Activated CD4-positive, alpha-beta T cell treated with anti-CD3 and anti-CD28 coated beads, Interleukin-2, amount 10 ng/mL, durations not matched to agents 24 days and 14 days (primary cell): ENCODE measurements at regions not wholly inside any gene's neighbourhood (a gene's known extent, or its start where the extent isn't known, plus 50 kb on each side); places are given as distances from the start of the nearest gene placed in this dataset.
"Not testable (repeated sequence)": the region's sequence is repeated elsewhere in the genome, so short reads cannot be mapped to it uniquely, and the experiment has no call there.

Experiments
- DNase-seq: peaks from one replicate; pipeline ENCODE4 v3.0.0; 2022
- H3K27ac Mint-ChIP-seq: one replicate; pipeline ENCODE4 v1.8.0; 2022; ENCODE audit warnings: mild to moderate bottlenecking, mixed read lengths
- H3K27me3 Mint-ChIP-seq: one replicate; pipeline ENCODE4 v1.8.0; 2022; ENCODE audit warnings: mixed read lengths
- H3K36me3 Mint-ChIP-seq: one replicate; pipeline ENCODE4 v1.8.0; 2022; ENCODE audit warnings: low read depth, mild to moderate bottlenecking, mixed read lengths
- H3K4me1 Mint-ChIP-seq: one replicate; pipeline ENCODE4 v1.8.0; 2021; ENCODE audit warnings: mixed read lengths
- H3K4me3 Mint-ChIP-seq: one replicate; pipeline ENCODE4 v1.8.0; 2022; ENCODE audit warnings: mild to moderate bottlenecking, moderate library complexity, mixed read lengths
- H3K9me3 Mint-ChIP-seq: one replicate; pipeline ENCODE4 v1.8.0; 2021; ENCODE audit warnings: mixed read lengths
- intact Hi-C: fragments of 100-400 bp; cut with micrococcal nuclease; formaldehyde crosslinking; loops from one replicate; pipeline ENCODE4 v1.15.1; 2023

DNA sequence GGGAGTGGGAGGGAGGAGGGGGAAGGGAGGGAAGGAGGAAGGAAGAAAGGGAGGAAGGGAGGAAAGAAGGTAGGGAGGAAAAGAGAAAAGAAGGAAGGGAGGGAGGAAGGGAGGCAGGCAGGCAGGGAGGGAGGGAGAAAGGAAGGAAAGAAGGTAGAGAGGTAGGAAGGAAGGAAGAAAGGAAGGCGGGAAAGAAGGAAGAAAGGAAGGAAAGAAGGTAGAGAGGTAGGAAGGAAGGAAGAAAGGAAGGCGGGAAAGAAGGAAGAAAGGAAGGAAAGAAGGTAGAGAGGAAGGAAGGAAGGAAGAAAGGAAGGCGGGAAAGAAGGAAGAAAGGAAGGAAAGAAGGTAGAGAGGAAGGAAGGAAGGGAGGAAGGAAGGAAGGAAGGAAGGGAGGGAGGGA, 840.3 kb upstream of the ROBO1 start:
- H3K27me3 Mint-ChIP-seq: not testable (repeated sequence)

DNA sequence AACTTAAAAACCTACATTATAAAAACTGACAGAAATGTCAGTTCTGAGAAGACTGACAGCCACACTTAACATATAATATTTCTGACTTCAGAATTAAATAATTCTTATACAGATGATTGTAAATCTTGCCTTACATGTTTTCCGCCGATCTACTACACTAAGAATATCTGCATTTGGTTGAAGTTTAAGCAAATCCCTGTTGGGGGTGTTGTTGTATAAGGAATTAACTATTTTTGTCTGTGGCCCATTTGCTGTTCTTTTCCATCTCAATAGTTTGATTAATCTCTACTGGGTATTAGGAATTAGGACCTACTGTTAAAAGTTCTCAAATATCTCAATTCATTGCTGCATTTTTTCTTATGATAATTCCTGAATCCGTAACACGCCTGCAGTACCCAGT, 838.3 kb upstream of the ROBO1 start:
- Mint-ChIP-seq H3K9me3 (no peaks in the 10 kb centered on the region), H3K36me3 (no peaks in the 10 kb centered on the region)
- intact Hi-C loops: no loop called here

More for the DNA sequence above, 840.3 kb upstream of the ROBO1 start:
- H3K4me1 Mint-ChIP-seq, H3K36me3 Mint-ChIP-seq, DNase-seq, H3K27ac Mint-ChIP-seq, H3K4me3 Mint-ChIP-seq, H3K9me3 Mint-ChIP-seq, intact Hi-C loops: not testable (repeated sequence)

DNA sequence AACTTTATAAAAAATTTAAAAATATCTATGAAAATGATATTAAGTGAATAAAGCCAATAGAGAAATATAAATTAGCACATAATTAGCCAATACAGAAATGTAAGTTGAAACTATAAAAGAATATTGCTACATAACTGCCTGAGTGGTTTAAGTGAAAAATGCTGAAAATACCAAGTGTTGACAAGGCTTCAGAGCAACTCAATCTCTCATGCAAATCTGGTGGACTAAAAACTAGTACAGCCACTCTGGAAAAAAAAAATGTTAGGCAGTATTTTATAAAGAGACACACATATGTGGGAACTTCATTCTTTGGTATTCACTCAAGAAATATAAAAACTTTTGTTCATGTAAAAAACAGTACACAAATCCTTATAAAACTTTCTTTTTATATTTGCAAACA, 833.7 kb upstream of the ROBO1 start:
- H3K27me3 Mint-ChIP-seq: no peaks in the 10 kb centered on the region
- no peaks in the 10 kb centered on the region for H3K36me3 Mint-ChIP-seq
- no peaks in the 10 kb centered on the region for H3K4me1 Mint-ChIP-seq
- intact Hi-C loops: no loop called here
- H3K27ac Mint-ChIP-seq: no peak overlapping the region
- H3K4me3 Mint-ChIP-seq: no peak overlapping the region
- peaks cover 5% of the 10 kb centered on the region for H3K9me3 Mint-ChIP-seq
- no peak for DNase-seq

More for the DNA sequence above, 838.3 kb upstream of the ROBO1 start:
- Mint-ChIP-seq H3K27me3 (no peaks in the 10 kb centered on the region), H3K27ac (no peak overlapping the region), H3K4me3 (no peak overlapping the region), H3K4me1 (no peaks in the 10 kb centered on the region)
- no peak for DNase-seq

DNA sequence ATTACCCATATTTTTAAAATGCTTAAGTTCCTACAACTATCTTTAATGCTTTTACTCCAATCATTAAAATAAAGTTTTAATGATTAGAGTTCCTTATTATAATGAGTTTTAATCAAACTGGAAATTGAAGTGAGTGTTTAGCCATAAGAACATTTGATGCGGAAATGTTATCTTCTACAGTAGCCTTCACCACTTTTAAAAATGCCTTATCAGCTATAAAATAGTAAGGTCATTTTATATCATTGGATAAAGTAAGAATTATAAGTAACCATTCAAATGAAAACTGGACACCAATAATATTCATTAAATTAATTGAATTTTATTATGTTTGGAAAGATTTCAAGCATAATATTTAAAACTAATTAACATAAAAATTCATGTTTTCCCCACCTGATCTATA, 825.0 kb upstream of the ROBO1 start:
- Mint-ChIP-seq H3K9me3 (peaks cover 7% of the 10 kb centered on the region), H3K36me3 (no peaks in the 10 kb centered on the region), H3K27ac (no peak overlapping the region), H3K27me3 (no peaks in the 10 kb centered on the region), H3K4me1 (no peaks in the 10 kb centered on the region), H3K4me3 (no peak overlapping the region)
- DNase-seq: no peak
- intact Hi-C loops: no loop called here

DNA sequence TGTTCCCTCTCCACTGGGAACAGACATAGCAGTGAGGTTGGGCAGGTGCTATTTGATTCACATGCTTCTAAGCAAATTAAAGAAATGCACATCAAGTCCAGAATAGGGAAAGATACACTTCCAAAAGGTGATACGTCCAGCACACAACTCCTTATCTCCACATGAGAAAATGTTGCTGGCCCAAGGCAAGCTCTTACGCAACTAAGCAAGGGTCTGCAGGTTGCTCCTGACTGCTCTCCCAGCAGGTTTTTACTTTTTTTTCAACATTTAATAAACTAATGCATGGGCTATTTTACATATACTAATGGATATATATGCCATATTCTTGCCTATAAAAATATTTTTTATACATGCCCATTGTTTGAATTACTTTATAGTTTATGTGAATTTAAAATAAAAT, 818.5 kb upstream of the ROBO1 start:
- H3K27ac Mint-ChIP-seq: no peak overlapping the region
- H3K36me3 Mint-ChIP-seq: no peaks in the 10 kb centered on the region
- H3K27me3 Mint-ChIP-seq: no peaks in the 10 kb centered on the region
- no peaks in the 10 kb centered on the region for H3K4me1 Mint-ChIP-seq
- intact Hi-C loops: no loop called here
- H3K9me3 Mint-ChIP-seq: no peaks in the 10 kb centered on the region
- no peak overlapping the region for H3K4me3 Mint-ChIP-seq
- DNase-seq: no peak

GRCh38 chr3:80580146-80580545, 812.3 kb upstream of the ROBO1 start:
- Mint-ChIP-seq H3K27ac (no peak overlapping the region), H3K27me3 (no peaks in the 10 kb centered on the region), H3K4me3 (no peak overlapping the region), H3K9me3 (no peaks in the 10 kb centered on the region), H3K36me3 (no peaks in the 10 kb centered on the region), H3K4me1 (no peaks in the 10 kb centered on the region)
- no peak for DNase-seq
- intact Hi-C loops: no loop called here

DNA sequence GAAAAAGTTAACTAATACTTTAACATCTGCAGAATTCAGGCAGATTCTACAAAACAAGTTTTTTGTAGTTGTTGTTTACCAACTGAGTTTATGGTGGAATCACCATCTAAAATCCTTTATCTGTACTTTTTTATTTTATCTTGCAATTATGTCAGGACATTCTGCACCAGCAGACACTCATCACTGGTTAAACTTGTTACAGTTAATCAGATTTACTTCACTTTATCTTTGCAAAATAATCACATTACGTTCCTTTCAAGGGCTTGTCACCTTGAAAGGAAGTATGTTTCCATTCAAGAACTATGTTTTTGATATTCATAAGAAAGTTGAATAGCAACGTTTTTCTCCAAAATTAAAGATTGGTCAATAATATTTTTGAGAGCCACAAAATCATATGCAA, 796.6 kb upstream of the ROBO1 start:
- intact Hi-C loops: no loop called here
- Mint-ChIP-seq H3K36me3 (no peaks in the 10 kb centered on the region), H3K27ac (no peak overlapping the region), H3K27me3 (no peaks in the 10 kb centered on the region), H3K4me1 (no peaks in the 10 kb centered on the region), H3K9me3 (no peaks in the 10 kb centered on the region), H3K4me3 (no peak overlapping the region)
- DNase-seq: no peak

DNA sequence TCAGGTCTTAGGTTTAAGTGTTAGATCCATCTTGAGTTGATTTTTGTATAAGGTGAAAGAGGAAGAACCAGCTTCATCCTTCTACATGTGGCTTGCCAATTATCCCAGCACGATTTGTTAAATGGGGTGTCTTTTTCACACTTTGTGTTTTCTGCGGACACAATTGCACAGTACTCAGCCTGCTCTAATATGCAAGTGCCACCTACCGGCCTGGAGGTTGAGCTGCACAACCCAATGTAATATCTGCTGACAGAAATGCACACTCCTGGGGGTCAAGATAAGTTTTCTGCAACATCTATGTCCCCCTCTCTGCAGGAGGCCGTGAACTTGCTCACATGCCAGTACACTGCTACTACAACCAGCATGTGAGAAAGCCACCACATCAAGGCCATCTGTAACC, 791.9 kb upstream of the ROBO1 start:
- H3K27ac Mint-ChIP-seq: no peak overlapping the region
- no peak overlapping the region for H3K4me3 Mint-ChIP-seq
- intact Hi-C loops: no loop called here
- no peak for DNase-seq
- no peaks in the 10 kb centered on the region for H3K27me3 Mint-ChIP-seq
- no peaks in the 10 kb centered on the region for H3K4me1 Mint-ChIP-seq
- H3K9me3 Mint-ChIP-seq: no peaks in the 10 kb centered on the region
- H3K36me3 Mint-ChIP-seq: no peaks in the 10 kb centered on the region

- DNase-seq: no peak
- peaks cover 9% of the 10 kb centered on the region for H3K9me3 Mint-ChIP-seq
- no peak overlapping the region for H3K27ac Mint-ChIP-seq
- H3K27me3 Mint-ChIP-seq: no peaks in the 10 kb centered on the region
- H3K36me3 Mint-ChIP-seq: no peaks in the 10 kb centered on the region
- no peaks in the 10 kb centered on the region for H3K4me1 Mint-ChIP-seq
- intact Hi-C loops: no loop called here
- no peak overlapping the region for H3K4me3 Mint-ChIP-seq
These were observed 789.0 kb upstream of the ROBO1 start for GRCh38 chr3:80556763-80557162.

DNA sequence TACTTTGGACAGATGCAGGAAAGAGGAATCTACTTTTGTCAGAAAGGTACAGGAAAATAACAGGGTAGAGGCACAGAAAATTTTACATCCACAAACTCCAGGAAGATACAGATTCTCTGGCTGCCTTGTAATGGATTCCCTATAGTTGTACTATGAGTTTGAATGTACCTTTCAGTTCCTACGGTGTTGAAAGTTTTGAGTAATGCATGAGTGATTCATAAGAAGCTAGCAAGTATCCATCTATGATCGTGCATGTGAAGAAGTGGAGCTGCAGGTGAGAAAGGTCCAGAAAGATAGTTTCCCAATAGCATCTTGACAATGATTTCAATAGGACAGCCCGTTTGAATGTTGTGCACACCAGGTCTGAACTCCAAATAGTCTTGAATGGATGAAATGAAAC, 786.5 kb upstream of the ROBO1 start:
- no peaks in the 10 kb centered on the region for H3K36me3 Mint-ChIP-seq
- H3K9me3 Mint-ChIP-seq: peaks cover 13% of the 10 kb centered on the region
- no peaks in the 10 kb centered on the region for H3K4me1 Mint-ChIP-seq
- no peak for DNase-seq
- intact Hi-C loops: no loop called here
- no peak overlapping the region for H3K4me3 Mint-ChIP-seq
- no peaks in the 10 kb centered on the region for H3K27me3 Mint-ChIP-seq
- no peak overlapping the region for H3K27ac Mint-ChIP-seq

GRCh38 chr3:80553211-80553610, 785.4 kb upstream of the ROBO1 start:
- H3K27ac Mint-ChIP-seq: no peak overlapping the region
- no peaks in the 10 kb centered on the region for H3K27me3 Mint-ChIP-seq
- intact Hi-C loops: no loop called here
- H3K4me3 Mint-ChIP-seq: no peak overlapping the region
- no peak for DNase-seq
- H3K4me1 Mint-ChIP-seq: no peaks in the 10 kb centered on the region
- peaks cover 13% of the 10 kb centered on the region for H3K9me3 Mint-ChIP-seq
- no peaks in the 10 kb centered on the region for H3K36me3 Mint-ChIP-seq

GRCh38 chr3:80550174-80550573, 782.4 kb upstream of the ROBO1 start:
- no peak overlapping the region for H3K27ac Mint-ChIP-seq
- no peak for DNase-seq
- intact Hi-C loops: no loop called here
- no peaks in the 10 kb centered on the region for H3K36me3 Mint-ChIP-seq
- no peaks in the 10 kb centered on the region for H3K4me1 Mint-ChIP-seq
- peaks cover 13% of the 10 kb centered on the region for H3K9me3 Mint-ChIP-seq
- no peak overlapping the region for H3K4me3 Mint-ChIP-seq
- H3K27me3 Mint-ChIP-seq: no peaks in the 10 kb centered on the region

GRCh38 chr3:80549173-80549572, 781.4 kb upstream of the ROBO1 start:
- intact Hi-C loops: no loop called here
- peaks cover 13% of the 10 kb centered on the region for H3K9me3 Mint-ChIP-seq
- no peaks in the 10 kb centered on the region for H3K27me3 Mint-ChIP-seq
- DNase-seq: no peak
- H3K4me3 Mint-ChIP-seq: no peak overlapping the region
- H3K4me1 Mint-ChIP-seq: no peaks in the 10 kb centered on the region
- H3K27ac Mint-ChIP-seq: no peak overlapping the region
- no peaks in the 10 kb centered on the region for H3K36me3 Mint-ChIP-seq

DNA sequence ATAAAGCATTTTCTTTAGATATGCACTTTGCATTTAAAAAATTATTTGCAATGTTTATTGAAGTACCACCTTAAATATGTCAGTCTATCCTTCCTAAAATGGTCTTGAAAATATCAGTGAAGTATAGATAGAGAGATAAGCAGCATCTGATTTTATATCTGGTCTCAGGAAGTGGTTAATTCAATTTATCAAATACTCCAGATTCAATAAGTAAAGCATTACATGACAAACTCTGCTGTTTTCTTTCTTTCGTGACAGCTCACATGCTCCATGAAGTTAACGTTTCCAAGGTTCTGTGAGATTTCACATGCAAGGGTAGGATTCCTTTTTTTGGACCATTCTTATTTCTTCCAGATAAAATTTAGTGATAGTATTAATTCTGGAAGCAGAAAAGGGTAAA, 775.4 kb upstream of the ROBO1 start:
- DNase-seq: no peak
- no peak overlapping the region for H3K4me3 Mint-ChIP-seq
- H3K27ac Mint-ChIP-seq: no peak overlapping the region
- intact Hi-C loops: no loop called here
- no peaks in the 10 kb centered on the region for H3K9me3 Mint-ChIP-seq
- no peaks in the 10 kb centered on the region for H3K4me1 Mint-ChIP-seq
- no peaks in the 10 kb centered on the region for H3K36me3 Mint-ChIP-seq
- no peaks in the 10 kb centered on the region for H3K27me3 Mint-ChIP-seq

GRCh38 chr3:80542456-80542855, 774.7 kb upstream of the ROBO1 start:
- no peak for DNase-seq
- Mint-ChIP-seq H3K4me1 (no peaks in the 10 kb centered on the region), H3K4me3 (no peak overlapping the region), H3K27me3 (no peaks in the 10 kb centered on the region), H3K27ac (no peak overlapping the region), H3K36me3 (no peaks in the 10 kb centered on the region), H3K9me3 (peaks cover 2% of the 10 kb centered on the region)
- intact Hi-C loops: no loop called here

GRCh38 chr3:80537680-80538079, 769.9 kb upstream of the ROBO1 start:
- H3K4me3 Mint-ChIP-seq: no peak overlapping the region
- no peak for DNase-seq
- H3K9me3 Mint-ChIP-seq: peaks cover 3% of the 10 kb centered on the region
- no peak overlapping the region for H3K27ac Mint-ChIP-seq
- H3K4me1 Mint-ChIP-seq: no peaks in the 10 kb centered on the region
- no peaks in the 10 kb centered on the region for H3K36me3 Mint-ChIP-seq
- H3K27me3 Mint-ChIP-seq: no peaks in the 10 kb centered on the region
- intact Hi-C loops: no loop called here
